Lung (tissue), 11 donors: ENCODE measurements at regions not wholly inside any gene's neighbourhood (a gene's known extent, or its start where the extent isn't known, plus 50 kb on each side); places are given as distances from the start of the nearest gene placed in this dataset.

Experiments used
- ATAC-seq: fragments of 200-7000 bp; cut with Tn5 transposase; one replicate; pipeline ENCODE4 v1.9.1; 2020; ENCODE audit warnings: moderate number of reproducible peaks; ENCODE audit not compliant: insufficient read depth, low FRiP score
- DNase-seq, 3 donors: peaks; one replicate each; pipeline ENCODE4 v3.0.0-alpha.2; 2013 to 2017
- H3K27ac ChIP-seq, 2 donors: one replicate each; pipeline ENCODE4 v1.5.1; 2013; ENCODE audit warnings: mild to moderate bottlenecking in 2 of 2, moderate library complexity in 2 of 2, control low read depth in 1 of 2, inconsistent platforms in 1 of 2, low read depth in 1 of 2, low read length in 1 of 2
- H3K27me3 ChIP-seq, 3 donors: one replicate each; pipeline ENCODE4 v1.5.1; 2013; ENCODE audit warnings: low read length in 2 of 3; ENCODE audit not compliant: control insufficient read depth in 3 of 3, insufficient read depth in 3 of 3
- H3K36me3 ChIP-seq, 4 donors: one replicate each; pipeline ENCODE4 v1.5.1; 2013; ENCODE audit warnings: low read length in 4 of 4, mild to moderate bottlenecking in 1 of 4, moderate library complexity in 1 of 4; ENCODE audit not compliant: control insufficient read depth in 4 of 4, insufficient read depth in 4 of 4
- H3K4me1 ChIP-seq, 5 donors: one replicate each; pipeline ENCODE4 v1.5.1; 2013; ENCODE audit warnings: low read length in 5 of 5, mild to moderate bottlenecking in 2 of 5, moderate library complexity in 1 of 5; ENCODE audit not compliant: control insufficient read depth in 5 of 5, insufficient read depth in 5 of 5
- H3K4me3 ChIP-seq: one replicate; pipeline ENCODE4 v1.5.1; 2013; ENCODE audit warnings: mild to moderate bottlenecking, control low read depth, moderate library complexity
- H3K9ac ChIP-seq, 2 donors: one replicate each; pipeline ENCODE4 v1.5.1; 2013; ENCODE audit warnings: low read length in 2 of 2, control low read depth in 1 of 2; ENCODE audit not compliant: insufficient read depth in 1 of 2
- H3K9me3 ChIP-seq, 4 donors: one replicate each; pipeline ENCODE4 v1.5.1; 2013; ENCODE audit warnings: low read length in 3 of 4, mild to moderate bottlenecking in 1 of 4, moderate library complexity in 1 of 4; ENCODE audit not compliant: control insufficient read depth in 4 of 4, insufficient read depth in 3 of 4
- CTCF ChIP-seq: IDR thresholded peaks from 2 replicates; pipeline ENCODE4 v1.5.1; 2012; ENCODE audit warnings: mild to moderate bottlenecking; ENCODE audit errors: control extremely low read depth, extremely low read depth
- WGBS, 2 donors: extraction: QIAGEN DNeasy Blood & Tissue Kit; methylation state at CpG; one replicate each; pipeline ENCODE4 v1.1.7; 2013; 5-methylcytosine and 5-hydroxymethylcytosine counted together
- donor health status: control.
- donor health status: control.
- donor health status: Bipolar disorder and iron deficiency.
- donor health status: healthy.
- donor health status: DM: yes; HTN: yes; CAD: no.

- no peaks in the 10 kb centered on the region for H3K27me3 ChIP-seq
- no peak overlapping the region for H3K9ac ChIP-seq
- H3K4me1 ChIP-seq, result no peaks in the 10 kb centered on the region
- no peak overlapping the region for H3K4me3 ChIP-seq
- H3K9me3 ChIP-seq, result peaks cover 0 to 2% (median 0%) of the 10 kb centered on the region in 4 donors
- no peak for TF ChIP-seq CTCF
- no peak for ATAC-seq
- H3K36me3 ChIP-seq, result no peaks in the 10 kb centered on the region
- H3K27ac ChIP-seq, result no peak overlapping the region
- no peak for DNase-seq
- 73 to 76% methylated on average over 2 of the region's 2 CpGs for WGBS, 2 donors
Measured at GRCh38 chr5:165617491-165617890, 2112.1 kb downstream of the MAT2B start.

- Histone ChIP-seq H3K4me1 (peaks cover 0 to 3% (median 0%) of the 10 kb centered on the region in 5 donors), H3K4me3 (no peak overlapping the region), H3K9ac (no peak overlapping the region), H3K27ac (no peak overlapping the region), H3K36me3 (no peaks in the 10 kb centered on the region), H3K9me3 (no peaks in the 10 kb centered on the region), H3K27me3 (no peaks in the 10 kb centered on the region)
- peak; percentile 63 for ATAC-seq
- DNase-seq, result peak; percentile 35 to 70 (median 68)
- WGBS, 2 donors, result 78 to 81% methylated on average over 1 of the region's 1 CpG
- no peak for TF ChIP-seq CTCF
Measured at GRCh38 chr5:165620394-165620793, 2115.0 kb downstream of the MAT2B start.

GRCh38 chr5:165622864-165623536 is 2117.6 kb downstream of the MAT2B start:
- Histone ChIP-seq H3K4me1 (peaks cover 0 to 7% (median 0%) of the 10 kb centered on the region in 5 donors), H3K36me3 (no peaks in the 10 kb centered on the region), H3K9me3 (no peaks in the 10 kb centered on the region), H3K27me3 (no peaks in the 10 kb centered on the region), H3K9ac (no peak overlapping the region), H3K27ac (no peak overlapping the region), H3K4me3 (no peak overlapping the region)
- ATAC-seq, result no peak
- WGBS, 2 donors, result 73 to 82% methylated on average over 7 of the region's 7 CpGs
- TF ChIP-seq CTCF, result no peak
- DNase-seq, result peak in 1 of 3 donors; percentile 15
